ENCODE measurements at regions not wholly inside any gene's neighbourhood (a gene's known extent, or its start where the extent isn't known, plus 50 kb on each side); places are given as distances from the start of the nearest gene placed in this dataset.

GRCh38 chr13:21948769-21949474 lies 278.0 kb downstream of the FGF9 start:
- no peaks in the 10 kb centered on the region for H3K27me3 ChIP-seq (replicated peaks)
- H3K4me3 ChIP-seq: no peak overlapping the region
- H3K36me3 ChIP-seq: no peaks in the 10 kb centered on the region
- H3K27ac ChIP-seq: no peak overlapping the region
- H3K9me3 ChIP-seq (replicated peaks): no peaks in the 10 kb centered on the region
- no peak for DNase-seq (ENCODE audit: low read depth in 1 of 2, low spot score in 2 of 2)
- H3K4me1 ChIP-seq (replicated peaks): no peaks in the 10 kb centered on the region

- Histone ChIP-seq H3K4me3 (no peak overlapping the region), H3K27me3 (replicated peaks) (no peaks in the 10 kb centered on the region), H3K36me3 (no peaks in the 10 kb centered on the region), H3K27ac (no peak overlapping the region), H3K9me3 (replicated peaks) (no peaks in the 10 kb centered on the region), H3K4me1 (replicated peaks) (no peaks in the 10 kb centered on the region)
- no peak for DNase-seq (ENCODE audit: low read depth in 1 of 2, low spot score in 2 of 2)
These were observed 279.1 kb downstream of the FGF9 start for GRCh38 chr13:21949818-21950429.

DNA sequence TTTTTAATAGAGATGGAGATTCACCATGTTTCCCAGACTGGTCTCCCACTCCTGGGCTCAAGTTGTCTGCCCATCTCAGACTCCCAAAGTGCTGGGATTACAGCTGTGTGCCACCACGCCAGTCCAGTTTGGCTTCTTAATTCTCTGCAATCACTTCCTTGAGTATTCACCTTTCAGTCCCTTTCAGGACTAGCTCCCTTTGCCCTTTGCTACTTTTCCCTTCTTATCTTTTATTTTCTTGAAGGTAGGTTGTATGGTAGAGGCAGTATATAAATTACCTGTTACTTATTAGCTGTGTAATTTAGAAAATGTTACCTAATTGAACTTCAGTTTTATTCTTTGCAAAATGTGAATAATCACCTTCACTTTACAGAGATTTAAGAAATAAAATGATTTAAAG lies 285.8 kb downstream of the FGF9 start:
- Histone ChIP-seq H3K9me3 (replicated peaks) (no peaks in the 10 kb centered on the region; the same call in 1 of the 2 replicates), H3K27ac (no peak overlapping the region), H3K4me1 (replicated peaks) (no peaks in the 10 kb centered on the region), H3K4me3 (no peak overlapping the region), H3K27me3 (replicated peaks) (no peaks in the 10 kb centered on the region), H3K36me3 (no peaks in the 10 kb centered on the region)
- no peak for DNase-seq (ENCODE audit: low read depth in 1 of 2, low spot score in 2 of 2)

GRCh38 chr13:21957833-21958232 lies 287.0 kb downstream of the FGF9 start:
- H3K9me3 ChIP-seq (replicated peaks): no peaks in the 10 kb centered on the region; the same call in 1 of the 2 replicates
- no peak for DNase-seq (ENCODE audit: low read depth in 1 of 2, low spot score in 2 of 2)

GRCh38 chr13:21960108-21960507 lies 289.2 kb downstream of the FGF9 start:
- H3K4me3 ChIP-seq: no peak overlapping the region
- H3K27me3 ChIP-seq (replicated peaks): no peaks in the 10 kb centered on the region
- no peaks in the 10 kb centered on the region for H3K36me3 ChIP-seq
- no peaks in the 10 kb centered on the region; the same call in 1 of the 2 replicates for H3K9me3 ChIP-seq (replicated peaks)
- H3K27ac ChIP-seq: no peak overlapping the region
- H3K4me1 ChIP-seq (replicated peaks): no peaks in the 10 kb centered on the region
- no peak for DNase-seq (ENCODE audit: low read depth in 1 of 2, low spot score in 2 of 2)

More at GRCh38 chr13:21957833-21958232, 287.0 kb downstream of the FGF9 start:
- H3K36me3 ChIP-seq: no peaks in the 10 kb centered on the region
- no peaks in the 10 kb centered on the region for H3K4me1 ChIP-seq (replicated peaks)
- no peak overlapping the region for H3K4me3 ChIP-seq
- H3K27ac ChIP-seq: no peak overlapping the region
- H3K27me3 ChIP-seq (replicated peaks): no peaks in the 10 kb centered on the region

GRCh38 chr13:21964686-21965085 lies 293.8 kb downstream of the FGF9 start:
- Histone ChIP-seq H3K4me3 (no peak overlapping the region), H3K27ac (no peak overlapping the region), H3K4me1 (replicated peaks) (no peaks in the 10 kb centered on the region), H3K36me3 (no peaks in the 10 kb centered on the region), H3K27me3 (replicated peaks) (no peaks in the 10 kb centered on the region), H3K9me3 (replicated peaks) (no peaks in the 10 kb centered on the region; the same call in 1 of the 2 replicates)
- DNase-seq (ENCODE audit: low read depth in 1 of 2, low spot score in 2 of 2): no peak

- Histone ChIP-seq H3K9me3 (replicated peaks) (no peaks in the 10 kb centered on the region; the same call in 1 of the 2 replicates), H3K4me3 (no peak overlapping the region), H3K27ac (no peak overlapping the region), H3K27me3 (replicated peaks) (no peaks in the 10 kb centered on the region), H3K4me1 (replicated peaks) (no peaks in the 10 kb centered on the region), H3K36me3 (no peaks in the 10 kb centered on the region)
- DNase-seq (ENCODE audit: low read depth in 1 of 2, low spot score in 2 of 2): no peak
These were observed 294.2 kb downstream of the FGF9 start for GRCh38 chr13:21965095-21965494.

DNA sequence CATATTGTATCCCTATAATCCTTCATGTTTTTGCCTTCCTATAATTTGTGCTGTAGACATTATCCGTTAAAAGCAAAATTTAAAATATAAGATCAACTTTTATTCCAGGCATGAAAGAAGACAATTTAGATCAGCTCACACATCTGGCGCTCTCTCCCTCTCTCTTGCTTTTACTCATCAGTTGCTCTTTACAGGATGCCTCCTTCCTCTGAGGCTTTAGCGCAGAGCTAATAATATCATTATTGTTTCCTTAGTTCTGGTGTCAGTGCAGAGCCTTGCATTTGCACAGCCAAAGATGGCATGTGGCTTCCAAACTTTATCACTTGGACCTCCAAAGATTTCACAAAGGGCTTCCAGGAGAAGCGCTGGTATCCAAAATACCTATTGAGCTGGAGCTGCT lies 295.1 kb downstream of the FGF9 start:
- H3K36me3 ChIP-seq: no peaks in the 10 kb centered on the region
- no peak overlapping the region for H3K27ac ChIP-seq
- no peaks in the 10 kb centered on the region for H3K27me3 ChIP-seq (replicated peaks)
- no peak overlapping the region for H3K4me3 ChIP-seq
- no peak for DNase-seq (ENCODE audit: low read depth in 1 of 2, low spot score in 2 of 2)
- H3K4me1 ChIP-seq (replicated peaks): no peaks in the 10 kb centered on the region
- H3K9me3 ChIP-seq (replicated peaks): no peaks in the 10 kb centered on the region; the same call in 1 of the 2 replicates

- H3K36me3 ChIP-seq: no peaks in the 10 kb centered on the region
- no peaks in the 10 kb centered on the region for H3K27me3 ChIP-seq (replicated peaks)
- no peaks in the 10 kb centered on the region for H3K9me3 ChIP-seq (replicated peaks)
- H3K4me3 ChIP-seq: no peak overlapping the region
- peaks cover 9% of the 10 kb centered on the region for H3K4me1 ChIP-seq (replicated peaks)
- no peak for DNase-seq (ENCODE audit: low read depth in 1 of 2, low spot score in 2 of 2)
- H3K27ac ChIP-seq: no peak overlapping the region
These were observed 297.0 kb downstream of the FGF9 start for GRCh38 chr13:21967871-21968270.

DNA sequence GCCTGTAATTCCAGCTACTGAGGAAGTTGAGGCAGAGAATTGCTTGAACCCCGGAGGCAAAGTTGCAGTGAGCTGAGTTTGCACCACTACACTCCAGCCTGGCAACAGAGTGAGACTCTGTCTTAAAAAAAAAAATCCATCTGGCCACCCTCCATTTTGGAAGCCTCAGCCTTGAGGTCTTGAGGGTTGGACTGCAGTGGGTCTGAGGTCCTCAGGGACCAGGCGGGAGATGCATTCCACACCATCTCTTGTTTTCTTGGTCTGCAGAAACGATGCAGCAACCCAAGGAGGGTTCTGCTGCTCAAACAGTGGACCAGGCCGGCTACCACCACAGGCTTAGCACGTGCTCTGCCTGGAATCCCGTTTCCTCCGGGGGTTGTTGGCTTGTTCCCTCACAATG lies 299.3 kb downstream of the FGF9 start:
- DNase-seq (ENCODE audit: low read depth in 1 of 2, low spot score in 2 of 2): no peak
- H3K27me3 ChIP-seq (replicated peaks): no peaks in the 10 kb centered on the region
- H3K4me1 ChIP-seq (replicated peaks): peaks cover 20% of the 10 kb centered on the region
- no peaks in the 10 kb centered on the region for H3K36me3 ChIP-seq
- no peaks in the 10 kb centered on the region for H3K9me3 ChIP-seq (replicated peaks)
- no peak overlapping the region for H3K4me3 ChIP-seq
- no peak overlapping the region for H3K27ac ChIP-seq

- H3K36me3 ChIP-seq: no peaks in the 10 kb centered on the region
- H3K4me1 ChIP-seq (replicated peaks): peaks cover 25% of the 10 kb centered on the region
- H3K4me3 ChIP-seq: no peak overlapping the region
- no peaks in the 10 kb centered on the region for H3K27me3 ChIP-seq (replicated peaks)
- no peak overlapping the region for H3K27ac ChIP-seq
- H3K9me3 ChIP-seq (replicated peaks): no peaks in the 10 kb centered on the region
- no peak for DNase-seq (ENCODE audit: low read depth in 1 of 2, low spot score in 2 of 2)
These were observed 300.0 kb downstream of the FGF9 start for GRCh38 chr13:21970918-21971317.

DNA sequence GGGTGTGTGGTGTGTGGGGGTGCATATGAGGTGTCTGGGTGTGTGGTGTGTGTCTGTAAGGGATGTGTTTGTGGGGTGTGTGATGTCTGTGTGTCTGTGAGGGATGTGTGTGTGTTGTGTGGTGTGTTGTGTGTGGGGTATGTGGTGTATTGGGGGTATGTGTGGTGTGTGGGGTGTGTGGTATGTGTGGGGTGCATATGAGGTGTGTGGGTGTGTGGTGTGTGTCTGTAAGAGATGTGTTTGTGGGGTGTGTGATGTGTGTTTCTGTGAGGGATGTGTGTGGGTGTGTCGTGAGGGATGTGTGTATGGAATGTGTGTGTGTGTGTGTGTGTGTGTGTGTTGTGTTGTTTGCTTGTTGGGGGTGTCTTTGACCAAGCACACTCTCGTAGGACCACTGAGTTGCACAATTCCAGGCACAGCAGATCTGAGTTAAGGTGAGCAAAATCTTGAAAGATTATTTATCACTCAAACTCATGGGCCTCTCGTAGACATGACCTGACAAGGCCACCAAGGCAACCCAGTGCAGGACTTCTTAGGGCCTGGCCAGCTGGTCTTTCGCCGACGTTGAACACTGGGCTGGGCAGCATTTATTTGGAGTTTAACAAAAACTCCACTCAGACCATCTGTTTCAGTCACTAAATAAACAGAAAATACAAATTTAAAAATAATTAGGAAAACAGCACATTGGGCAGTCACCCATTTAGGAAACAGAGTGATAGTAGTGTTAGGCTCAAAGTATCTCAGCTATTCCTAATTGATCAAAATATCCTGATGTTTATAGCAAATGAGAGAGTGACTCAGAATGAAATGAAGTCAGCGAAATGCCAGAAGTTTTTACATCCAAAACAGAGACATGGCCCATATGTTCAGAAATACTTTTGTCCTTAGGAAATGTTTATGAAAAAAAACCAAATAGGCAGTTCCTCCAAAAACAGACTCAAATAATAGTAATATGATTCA lies 301.1 kb downstream of the FGF9 start:
- peak in 1 of 2 experiments; percentile 53 for DNase-seq (ENCODE audit: low read depth in 1 of 2, low spot score in 2 of 2)

DNA sequence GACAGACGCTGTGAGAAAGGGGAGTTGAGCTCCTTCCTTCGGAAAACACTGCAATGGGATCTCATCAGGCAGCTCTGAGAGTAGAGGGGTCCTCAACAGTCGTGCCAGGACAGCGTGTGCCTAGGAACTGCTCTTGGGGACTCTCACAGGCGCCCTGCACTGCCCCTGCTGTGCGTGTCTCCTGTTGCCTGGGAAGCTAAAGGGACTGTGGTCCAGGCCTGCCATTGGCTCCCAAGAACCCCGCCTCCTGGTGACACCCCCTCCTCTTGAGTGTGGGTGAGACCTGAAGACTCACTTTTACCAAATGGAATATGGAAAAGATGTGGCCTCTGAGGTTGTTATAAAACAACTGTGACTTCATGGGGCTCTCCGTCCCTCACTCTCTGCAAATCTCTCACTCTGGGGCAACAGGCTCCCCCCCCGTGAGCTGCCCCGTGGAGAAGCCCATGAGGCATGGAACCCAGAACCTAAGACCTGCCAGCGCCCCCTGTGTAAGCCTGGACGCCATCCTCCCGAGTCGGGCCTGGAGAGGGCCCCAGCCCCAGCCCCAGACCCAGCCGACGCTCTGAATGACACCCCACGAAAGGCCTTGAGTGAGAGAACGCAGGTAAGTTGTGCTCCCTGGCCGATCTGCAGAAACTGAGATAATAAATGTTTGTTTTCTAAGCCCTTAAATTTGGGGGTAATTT lies 302.7 kb downstream of the FGF9 start:
- no peak overlapping the region for H3K27ac ChIP-seq
- no peak for DNase-seq (ENCODE audit: low read depth in 1 of 2, low spot score in 2 of 2)

More for the DNA sequence above, 301.1 kb downstream of the FGF9 start:
- H3K9me3 ChIP-seq (replicated peaks): no peaks in the 10 kb centered on the region
- H3K4me3 ChIP-seq: no peak overlapping the region
- peaks cover 25% of the 10 kb centered on the region for H3K4me1 ChIP-seq (replicated peaks)
- no peaks in the 10 kb centered on the region for H3K36me3 ChIP-seq
- H3K27me3 ChIP-seq (replicated peaks): no peaks in the 10 kb centered on the region
- peak overlapping the region; percentile 39; the same call in 1 of the 2 replicates for H3K27ac ChIP-seq

More for the DNA sequence above, 302.7 kb downstream of the FGF9 start:
- no peaks in the 10 kb centered on the region for H3K27me3 ChIP-seq (replicated peaks)
- H3K9me3 ChIP-seq (replicated peaks): no peaks in the 10 kb centered on the region
- H3K4me3 ChIP-seq: no peak overlapping the region
- no peaks in the 10 kb centered on the region for H3K36me3 ChIP-seq
- H3K4me1 ChIP-seq (replicated peaks): peaks cover 25% of the 10 kb centered on the region
